C4-2B (cell line): ENCODE measurements at regions not wholly inside any gene's neighbourhood (a gene's known extent, or its start where the extent isn't known, plus 50 kb on each side); places are given as distances from the start of the nearest gene placed in this dataset.
"Not testable (repeated sequence)": the region's sequence is repeated elsewhere in the genome, so short reads cannot be mapped to it uniquely, and the experiment has no call there.

Experiments
- H3K27ac ChIP-seq: fragments of 450-650 bp; 2 replicates; pipeline ENCODE4 v1.5.1; 2017
- ZFX ChIP-seq: fragments of 450-650 bp; IDR thresholded peaks from 2 replicates; pipeline ENCODE4 v1.6.1; 2017
- TF ChIP-seq, protein P1 (sequence below): fragments of 450-650 bp; conservative IDR thresholded peaks from 2 replicates; pipeline ENCODE4 v1.5.1; 2017; ENCODE audit warnings: mild to moderate bottlenecking

DNA sequence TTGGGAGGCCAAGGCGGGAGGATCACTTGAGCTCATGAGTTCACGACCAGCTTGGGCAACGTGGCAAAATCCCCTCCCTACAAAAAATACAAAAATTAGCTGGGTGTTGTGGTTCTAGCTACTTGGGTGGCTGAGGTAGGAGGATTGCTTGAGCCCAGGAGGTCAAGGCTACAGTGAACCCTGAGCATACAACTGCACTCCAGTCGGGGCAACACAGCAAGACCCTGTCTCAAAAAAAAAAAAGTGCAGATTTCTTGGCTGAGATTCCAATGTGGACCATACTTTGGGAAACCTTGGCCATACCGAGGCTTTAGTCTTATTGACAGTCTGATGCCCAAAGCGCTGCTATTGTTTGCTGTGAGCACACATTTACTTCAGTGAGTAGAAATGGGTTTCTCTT is 113.6 kb upstream of the CLINT1 start:
- H3K27ac ChIP-seq, result no peak overlapping the region
- no peak for TF ChIP-seq ZFX
- TF ChIP-seq, protein P1, sequence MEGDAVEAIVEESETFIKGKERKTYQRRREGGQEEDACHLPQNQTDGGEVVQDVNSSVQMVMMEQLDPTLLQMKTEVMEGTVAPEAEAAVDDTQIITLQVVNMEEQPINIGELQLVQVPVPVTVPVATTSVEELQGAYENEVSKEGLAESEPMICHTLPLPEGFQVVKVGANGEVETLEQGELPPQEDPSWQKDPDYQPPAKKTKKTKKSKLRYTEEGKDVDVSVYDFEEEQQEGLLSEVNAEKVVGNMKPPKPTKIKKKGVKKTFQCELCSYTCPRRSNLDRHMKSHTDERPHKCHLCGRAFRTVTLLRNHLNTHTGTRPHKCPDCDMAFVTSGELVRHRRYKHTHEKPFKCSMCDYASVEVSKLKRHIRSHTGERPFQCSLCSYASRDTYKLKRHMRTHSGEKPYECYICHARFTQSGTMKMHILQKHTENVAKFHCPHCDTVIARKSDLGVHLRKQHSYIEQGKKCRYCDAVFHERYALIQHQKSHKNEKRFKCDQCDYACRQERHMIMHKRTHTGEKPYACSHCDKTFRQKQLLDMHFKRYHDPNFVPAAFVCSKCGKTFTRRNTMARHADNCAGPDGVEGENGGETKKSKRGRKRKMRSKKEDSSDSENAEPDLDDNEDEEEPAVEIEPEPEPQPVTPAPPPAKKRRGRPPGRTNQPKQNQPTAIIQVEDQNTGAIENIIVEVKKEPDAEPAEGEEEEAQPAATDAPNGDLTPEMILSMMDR, result no peak

DNA sequence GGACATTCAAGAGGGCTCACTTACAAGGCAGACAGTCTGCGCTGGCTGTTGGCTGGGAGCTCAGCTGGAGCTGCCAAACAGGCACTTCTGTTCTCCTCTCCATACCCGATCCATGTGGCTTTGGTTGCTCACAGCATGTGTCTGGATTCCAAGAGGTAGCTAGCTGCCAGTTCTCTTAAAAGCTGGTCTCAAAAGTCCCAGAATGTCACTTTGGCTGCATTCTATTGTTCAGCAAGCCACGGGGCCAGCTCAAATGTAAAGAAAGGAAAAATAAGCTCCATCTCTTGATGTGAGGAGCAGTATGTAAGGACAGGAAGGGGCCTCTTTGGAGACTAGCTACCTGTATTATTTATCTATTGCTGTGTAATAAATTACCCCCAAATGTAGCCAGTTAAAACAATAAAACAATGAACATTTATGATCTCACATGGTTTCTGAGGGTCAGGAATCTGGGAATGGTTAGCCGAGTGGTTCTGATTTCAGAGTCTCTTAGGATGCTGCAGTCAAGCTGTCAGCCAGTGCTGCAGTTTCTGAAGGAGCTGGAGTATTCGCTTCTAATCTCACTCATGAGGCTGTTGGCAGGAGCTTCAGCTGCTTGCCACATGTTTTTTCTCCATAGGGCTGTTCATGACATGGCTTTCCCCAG is 112.7 kb upstream of the CLINT1 start:
- H3K27ac ChIP-seq, result no peak overlapping the region
- no peak for TF ChIP-seq ZFX
- TF ChIP-seq, protein P1, result no peak

DNA sequence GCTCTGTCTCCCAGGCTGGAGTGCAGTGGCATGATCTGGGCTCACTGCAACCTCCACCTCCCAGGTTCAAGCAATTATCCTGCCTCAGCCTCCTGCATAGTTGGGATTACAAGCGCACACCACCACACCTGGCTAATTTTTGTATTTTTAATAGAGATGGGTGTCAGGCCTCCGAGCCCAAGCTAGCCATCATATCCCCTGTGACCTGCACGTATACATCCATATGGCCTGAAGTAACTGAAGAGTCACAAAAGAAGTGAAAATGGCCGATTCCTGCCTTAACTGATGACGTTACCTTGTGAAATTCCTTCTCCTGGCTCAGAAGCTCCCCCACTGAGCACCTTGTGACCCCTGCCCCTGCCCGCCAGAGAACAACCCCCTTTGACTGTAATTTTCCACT is 109.6 kb upstream of the CLINT1 start:
- not testable (repeated sequence) for H3K27ac ChIP-seq

DNA sequence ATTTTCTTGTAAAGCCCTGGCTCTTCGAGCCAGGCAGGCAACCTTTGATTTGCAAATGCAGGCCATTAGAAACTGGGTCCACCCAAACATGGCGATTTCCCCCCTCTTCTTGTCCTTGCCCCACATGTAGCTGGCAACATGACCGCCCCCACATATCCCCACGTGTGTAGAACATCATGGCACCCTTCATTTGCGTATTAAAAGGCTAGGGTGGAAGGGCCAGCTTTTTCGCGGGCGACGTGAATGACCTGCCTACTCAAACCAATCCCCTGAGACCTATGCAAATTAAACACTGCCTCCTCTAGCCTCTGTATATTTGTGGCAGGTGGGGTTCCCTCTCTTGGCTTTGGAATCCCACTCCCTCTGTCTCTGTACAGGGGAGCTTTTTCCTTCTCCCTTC is 107.0 kb upstream of the CLINT1 start:
- TF ChIP-seq, protein P1, result no peak
- no peak for TF ChIP-seq ZFX
- no peak overlapping the region for H3K27ac ChIP-seq

DNA sequence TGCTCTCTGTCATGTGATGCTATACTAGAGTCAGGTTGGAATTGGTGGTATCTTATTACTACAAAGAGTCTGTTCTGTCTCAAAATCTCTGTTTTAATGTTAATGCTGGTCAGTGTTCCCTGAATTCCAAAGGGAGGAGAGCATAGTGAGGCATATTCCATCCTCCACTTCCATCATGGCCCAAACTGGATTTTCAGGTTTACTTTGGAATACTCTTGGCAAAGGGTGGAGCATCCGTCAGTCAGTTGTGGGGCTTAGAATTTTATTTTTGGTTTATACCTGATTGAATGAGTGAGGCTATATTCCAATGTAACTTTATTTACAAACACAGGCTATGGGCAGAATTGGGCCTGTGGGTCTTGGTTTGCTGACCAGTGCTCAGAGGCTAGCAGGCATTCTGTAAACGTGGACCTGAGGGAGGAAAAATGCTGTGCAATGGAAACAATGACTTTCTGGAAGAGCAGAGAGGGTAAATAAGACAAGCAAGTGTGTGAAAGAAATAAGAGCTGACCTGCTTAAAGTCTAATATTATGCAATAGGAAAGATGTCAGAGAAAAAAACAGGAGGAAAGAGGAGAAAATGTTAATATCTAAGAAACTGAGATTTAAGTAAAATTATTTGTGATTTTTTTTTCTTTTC is 106.2 kb upstream of the CLINT1 start:
- no peak overlapping the region for H3K27ac ChIP-seq
- TF ChIP-seq, protein P1, result no peak
- no peak for TF ChIP-seq ZFX

DNA sequence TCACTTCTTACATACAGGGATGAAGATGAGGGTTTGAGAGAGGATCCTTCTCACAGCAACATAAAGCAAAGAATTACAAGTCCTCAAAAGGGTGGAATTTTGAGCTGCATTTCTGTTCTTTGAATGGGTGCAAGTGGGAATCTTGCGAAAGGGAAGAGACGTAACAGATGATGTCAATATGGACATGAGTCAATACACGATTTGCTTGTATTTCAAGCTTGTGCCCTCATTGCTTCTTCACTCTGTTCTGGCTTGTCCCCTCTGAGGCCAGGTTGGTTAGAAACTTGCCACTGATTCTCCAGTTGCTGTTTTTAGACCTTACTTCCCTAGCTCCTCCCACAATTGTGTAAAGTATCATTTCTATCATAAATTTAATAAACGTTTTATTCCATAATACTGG is 104.8 kb upstream of the CLINT1 start:
- TF ChIP-seq, protein P1, result no peak
- no peak for TF ChIP-seq ZFX
- no peak overlapping the region for H3K27ac ChIP-seq

DNA sequence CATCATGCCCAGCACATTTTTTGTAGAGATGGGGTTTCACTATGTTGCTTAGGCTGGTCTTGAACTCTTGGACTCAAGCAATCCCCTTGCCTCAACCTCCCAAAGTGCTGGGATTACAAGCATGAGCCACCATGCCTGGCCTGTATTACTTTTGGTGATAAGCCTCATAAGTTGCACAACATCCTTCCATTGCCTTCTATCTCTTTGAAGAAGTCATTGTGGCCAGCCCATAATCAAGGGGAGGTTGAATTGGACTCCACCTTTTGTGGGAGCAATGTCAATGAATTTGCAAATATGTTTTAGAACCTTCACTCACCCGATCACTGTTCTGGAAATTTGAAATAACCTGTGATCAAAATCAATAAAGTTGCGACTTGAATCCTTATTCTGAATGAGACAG is 104.3 kb upstream of the CLINT1 start:
- no peak overlapping the region for H3K27ac ChIP-seq
- TF ChIP-seq, protein P1, result no peak
- no peak for TF ChIP-seq ZFX

DNA sequence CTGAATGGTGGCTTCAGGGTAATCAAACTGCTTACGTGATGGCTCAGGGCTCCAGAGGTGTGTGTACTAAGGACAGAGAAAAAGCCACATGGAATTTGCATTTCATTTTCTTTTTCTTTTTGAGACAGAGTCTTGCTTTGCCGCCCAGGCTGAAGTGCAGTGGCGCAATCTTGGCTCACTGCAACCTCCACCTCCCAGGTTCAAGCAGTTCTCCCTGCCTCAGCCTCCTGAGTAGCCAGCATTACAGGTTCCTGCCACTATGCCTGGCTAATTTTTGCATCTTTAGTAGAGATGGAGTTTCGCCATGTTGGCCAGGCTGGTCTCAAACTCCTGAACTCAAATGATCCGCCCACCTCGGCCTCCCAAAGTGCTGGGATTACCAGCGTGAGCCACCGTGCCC is 103.7 kb upstream of the CLINT1 start:
- H3K27ac ChIP-seq, result not testable (repeated sequence)
